ENCODE measurements at regions not wholly inside any gene's neighbourhood (a gene's known extent, or its start where the extent isn't known, plus 50 kb on each side); places are given as distances from the start of the nearest gene placed in this dataset.

DNA sequence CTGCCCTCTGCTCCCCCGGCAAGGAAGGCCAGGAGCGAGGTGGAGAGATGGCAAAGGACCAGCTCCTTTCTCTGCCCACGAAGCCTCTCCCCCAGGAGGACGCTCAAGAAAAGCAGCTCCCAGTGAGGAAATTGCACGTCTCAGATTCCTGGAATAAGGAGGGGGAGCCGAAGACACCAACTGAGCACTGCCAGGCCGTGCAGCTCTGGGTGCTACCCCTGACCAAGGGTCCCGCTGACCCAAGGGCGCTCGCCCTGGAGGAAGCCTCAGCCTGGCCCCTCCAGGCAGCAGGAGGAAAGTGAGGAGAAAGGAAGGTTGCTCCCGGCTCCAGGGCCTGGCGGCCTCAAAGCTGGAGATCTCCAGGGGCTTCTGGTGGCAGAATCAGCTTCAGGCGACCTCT is 174.1 kb upstream of the SFSWAP start:
- TF ChIP-seq, protein P1, sequence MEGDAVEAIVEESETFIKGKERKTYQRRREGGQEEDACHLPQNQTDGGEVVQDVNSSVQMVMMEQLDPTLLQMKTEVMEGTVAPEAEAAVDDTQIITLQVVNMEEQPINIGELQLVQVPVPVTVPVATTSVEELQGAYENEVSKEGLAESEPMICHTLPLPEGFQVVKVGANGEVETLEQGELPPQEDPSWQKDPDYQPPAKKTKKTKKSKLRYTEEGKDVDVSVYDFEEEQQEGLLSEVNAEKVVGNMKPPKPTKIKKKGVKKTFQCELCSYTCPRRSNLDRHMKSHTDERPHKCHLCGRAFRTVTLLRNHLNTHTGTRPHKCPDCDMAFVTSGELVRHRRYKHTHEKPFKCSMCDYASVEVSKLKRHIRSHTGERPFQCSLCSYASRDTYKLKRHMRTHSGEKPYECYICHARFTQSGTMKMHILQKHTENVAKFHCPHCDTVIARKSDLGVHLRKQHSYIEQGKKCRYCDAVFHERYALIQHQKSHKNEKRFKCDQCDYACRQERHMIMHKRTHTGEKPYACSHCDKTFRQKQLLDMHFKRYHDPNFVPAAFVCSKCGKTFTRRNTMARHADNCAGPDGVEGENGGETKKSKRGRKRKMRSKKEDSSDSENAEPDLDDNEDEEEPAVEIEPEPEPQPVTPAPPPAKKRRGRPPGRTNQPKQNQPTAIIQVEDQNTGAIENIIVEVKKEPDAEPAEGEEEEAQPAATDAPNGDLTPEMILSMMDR (IDR thresholded peaks at IDR 0.05): no peak
- TF ChIP-seq EP300 (IDR thresholded peaks at IDR 0.05): no peak
- TF ChIP-seq POLR2AphosphoS5 (IDR thresholded peaks at IDR 0.05): no peak
